Liver (tissue), 7 donors: ENCODE measurements at regions not wholly inside any gene's neighbourhood (a gene's known extent, or its start where the extent isn't known, plus 50 kb on each side); places are given as distances from the start of the nearest gene placed in this dataset.

Experiments
- DNase-seq: peaks from one replicate; pipeline ENCODE4 v3.0.0-alpha.2; 2017; ENCODE audit warnings: low spot score
- H3K27ac ChIP-seq, 2 donors: one replicate each; pipeline ENCODE4 v1.7.0; 2013; ENCODE audit warnings: inconsistent platforms in 2 of 2, low read length in 2 of 2, control low read depth in 1 of 2, low read depth in 1 of 2, mild to moderate bottlenecking in 1 of 2
- H3K27me3 ChIP-seq, 4 donors: one replicate each; pipeline versions ENCODE4 v1.6.1 to v1.7.0; 2013; ENCODE audit warnings: low read length in 3 of 4, inconsistent platforms in 1 of 4, mild to moderate bottlenecking in 1 of 4, moderate library complexity in 1 of 4; ENCODE audit not compliant: control insufficient read depth in 4 of 4, insufficient read depth in 4 of 4
- H3K36me3 ChIP-seq, 4 donors: one replicate each; pipeline versions ENCODE4 v1.6.1 to v1.7.0; 2013; ENCODE audit warnings: low read length in 3 of 4, mild to moderate bottlenecking in 3 of 4, low read depth in 1 of 4, moderate library complexity in 1 of 4; ENCODE audit not compliant: control insufficient read depth in 4 of 4, insufficient read depth in 3 of 4
- H3K4me1 ChIP-seq, 4 donors: one replicate each; pipeline versions ENCODE4 v1.6.1 to v1.7.0; 2013; ENCODE audit warnings: low read length in 3 of 4, mild to moderate bottlenecking in 3 of 4, moderate library complexity in 1 of 4; ENCODE audit not compliant: control insufficient read depth in 4 of 4, insufficient read depth in 4 of 4
- H3K4me3 ChIP-seq, 3 donors: one replicate each; pipeline versions ENCODE4 v1.6.1 to v1.7.0; 2013; ENCODE audit warnings: low read length in 3 of 3, control low read depth in 1 of 3, low read depth in 1 of 3, mild to moderate bottlenecking in 1 of 3
- H3K9ac ChIP-seq, 2 donors: one replicate each; pipeline ENCODE4 v1.7.0; 2013; ENCODE audit warnings: low read length in 2 of 2, mild to moderate bottlenecking in 2 of 2, moderate library complexity in 2 of 2, control low read depth in 1 of 2, low read depth in 1 of 2
- H3K9me3 ChIP-seq, 4 donors: one replicate each; pipeline versions ENCODE4 v1.6.1 to v1.7.0; 2013; ENCODE audit warnings: low read length in 3 of 4; ENCODE audit not compliant: control insufficient read depth in 4 of 4
- EGR1 ChIP-seq, 2 donors: IDR thresholded peaks; 2 replicates each; pipeline ENCODE4 v1.6.1; 2016 to 2018; ENCODE audit warnings: antibody characterized with exemption in 2 of 2, low read depth in 2 of 2
- FOXA1 ChIP-seq: IDR thresholded peaks from 2 replicates; pipeline ENCODE4 v1.6.1; 2016; ENCODE audit warnings: antibody characterized with exemption
- FOXA2 ChIP-seq: IDR thresholded peaks from 2 replicates; pipeline ENCODE4 v1.6.1; 2016; ENCODE audit warnings: antibody characterized with exemption
- GABPA ChIP-seq, 2 donors: IDR thresholded peaks in 1 of 2; conservative IDR thresholded peaks in 1 of 2; 2 replicates each; pipeline ENCODE4 v1.6.1; 2016; ENCODE audit warnings: antibody characterized with exemption in 2 of 2, mild to moderate bottlenecking in 1 of 2, moderate library complexity in 1 of 2
- HNF4A ChIP-seq, 2 donors: conservative IDR thresholded peaks; 2 replicates each; pipeline ENCODE4 v1.6.1; 2016; ENCODE audit warnings: antibody characterized with exemption in 2 of 2, mild to moderate bottlenecking in 2 of 2
- HNF4G ChIP-seq: IDR thresholded peaks from 2 replicates; pipeline ENCODE4 v1.6.1; 2016; ENCODE audit warnings: antibody characterized with exemption
- JUND ChIP-seq, 2 donors: IDR thresholded peaks; 2 replicates each; pipeline ENCODE4 v1.6.1; 2016; ENCODE audit warnings: antibody characterized with exemption in 2 of 2
- RAD21 ChIP-seq, 2 donors: IDR thresholded peaks; 2 replicates each; pipeline ENCODE4 v1.6.1; 2016; ENCODE audit warnings: antibody characterized with exemption in 2 of 2, mild to moderate bottlenecking in 2 of 2
- SP1 ChIP-seq: IDR thresholded peaks from 2 replicates; pipeline ENCODE4 v1.6.1; 2018; ENCODE audit warnings: antibody characterized with exemption, mild to moderate bottlenecking
- TAF1 ChIP-seq: conservative IDR thresholded peaks from 2 replicates; pipeline ENCODE4 v1.6.1; 2016; ENCODE audit warnings: antibody characterized with exemption, mild to moderate bottlenecking
- YY1 ChIP-seq: IDR thresholded peaks from 2 replicates; pipeline ENCODE4 v1.6.1; 2016; ENCODE audit warnings: antibody characterized with exemption, mild to moderate bottlenecking
- WGBS: extraction: QIAGEN DNeasy Blood & Tissue Kit; methylation state at CpG from one replicate; pipeline ENCODE4 v1.1.7; 2013; 5-methylcytosine and 5-hydroxymethylcytosine counted together
- TF ChIP-seq, protein P1 (sequence below): IDR thresholded peaks from 2 replicates; pipeline ENCODE4 v1.6.1; 2016; ENCODE audit warnings: antibody characterized with exemption
- TF ChIP-seq, protein P2 (sequence below): IDR thresholded peaks from 2 replicates; pipeline ENCODE4 v1.6.1; 2016; ENCODE audit warnings: antibody characterized with exemption
- TF ChIP-seq, protein P3 (sequence below): IDR thresholded peaks from 2 replicates; pipeline ENCODE4 v1.6.1; 2016; ENCODE audit warnings: antibody characterized with exemption, mild to moderate bottlenecking
- TF ChIP-seq, protein P4 (sequence below): IDR thresholded peaks from 2 replicates; pipeline ENCODE4 v1.6.1; 2016; ENCODE audit warnings: antibody characterized with exemption
- donor health status: healthy.
- donor health status: healthy.
- donor health status: healthy.
- donor health status: healthy.

DNA sequence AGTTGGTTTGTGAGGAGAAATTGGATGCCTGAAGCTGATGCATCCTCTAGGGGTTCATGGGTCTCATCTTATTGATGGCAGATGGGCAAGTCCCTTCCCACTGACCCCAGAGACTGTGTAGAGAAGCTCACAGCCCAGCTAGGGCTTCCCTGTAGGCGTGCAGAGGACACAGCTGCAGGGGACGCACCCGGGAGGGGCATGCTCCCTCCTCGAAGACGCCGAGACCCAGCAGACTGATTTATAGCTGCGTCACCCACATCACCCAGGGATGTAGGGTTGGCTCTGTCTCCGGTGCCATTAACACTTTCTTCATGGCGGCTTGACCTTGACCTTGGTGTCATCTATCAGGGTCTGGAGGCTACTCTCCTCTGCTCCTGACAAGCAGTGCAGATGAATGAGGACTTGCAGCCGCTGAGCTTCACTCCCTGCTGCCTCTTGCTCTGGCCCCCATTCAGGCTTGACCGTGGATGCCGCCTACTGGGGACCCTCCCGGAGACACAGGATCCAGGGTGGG is 549.7 kb downstream of the TCERG1L start:
- H3K27ac ChIP-seq: no peak overlapping the region
- H3K36me3 ChIP-seq: no peaks in the 10 kb centered on the region
- H3K27me3 ChIP-seq: no peaks in the 10 kb centered on the region
- TF ChIP-seq, protein P1, sequence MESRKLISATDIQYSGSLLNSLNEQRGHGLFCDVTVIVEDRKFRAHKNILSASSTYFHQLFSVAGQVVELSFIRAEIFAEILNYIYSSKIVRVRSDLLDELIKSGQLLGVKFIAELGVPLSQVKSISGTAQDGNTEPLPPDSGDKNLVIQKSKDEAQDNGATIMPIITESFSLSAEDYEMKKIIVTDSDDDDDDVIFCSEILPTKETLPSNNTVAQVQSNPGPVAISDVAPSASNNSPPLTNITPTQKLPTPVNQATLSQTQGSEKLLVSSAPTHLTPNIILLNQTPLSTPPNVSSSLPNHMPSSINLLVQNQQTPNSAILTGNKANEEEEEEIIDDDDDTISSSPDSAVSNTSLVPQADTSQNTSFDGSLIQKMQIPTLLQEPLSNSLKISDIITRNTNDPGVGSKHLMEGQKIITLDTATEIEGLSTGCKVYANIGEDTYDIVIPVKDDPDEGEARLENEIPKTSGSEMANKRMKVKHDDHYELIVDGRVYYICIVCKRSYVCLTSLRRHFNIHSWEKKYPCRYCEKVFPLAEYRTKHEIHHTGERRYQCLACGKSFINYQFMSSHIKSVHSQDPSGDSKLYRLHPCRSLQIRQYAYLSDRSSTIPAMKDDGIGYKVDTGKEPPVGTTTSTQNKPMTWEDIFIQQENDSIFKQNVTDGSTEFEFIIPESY: no peak
- TF ChIP-seq, protein P2, sequence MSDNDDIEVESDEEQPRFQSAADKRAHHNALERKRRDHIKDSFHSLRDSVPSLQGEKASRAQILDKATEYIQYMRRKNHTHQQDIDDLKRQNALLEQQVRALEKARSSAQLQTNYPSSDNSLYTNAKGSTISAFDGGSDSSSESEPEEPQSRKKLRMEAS: no peak
- TF ChIP-seq GABPA (IDR thresholded peaks at IDR 0.05 in 1 of 2, conservative IDR thresholded peaks at IDR 0.05 in 1 of 2): no peak
- TF ChIP-seq, protein P3, sequence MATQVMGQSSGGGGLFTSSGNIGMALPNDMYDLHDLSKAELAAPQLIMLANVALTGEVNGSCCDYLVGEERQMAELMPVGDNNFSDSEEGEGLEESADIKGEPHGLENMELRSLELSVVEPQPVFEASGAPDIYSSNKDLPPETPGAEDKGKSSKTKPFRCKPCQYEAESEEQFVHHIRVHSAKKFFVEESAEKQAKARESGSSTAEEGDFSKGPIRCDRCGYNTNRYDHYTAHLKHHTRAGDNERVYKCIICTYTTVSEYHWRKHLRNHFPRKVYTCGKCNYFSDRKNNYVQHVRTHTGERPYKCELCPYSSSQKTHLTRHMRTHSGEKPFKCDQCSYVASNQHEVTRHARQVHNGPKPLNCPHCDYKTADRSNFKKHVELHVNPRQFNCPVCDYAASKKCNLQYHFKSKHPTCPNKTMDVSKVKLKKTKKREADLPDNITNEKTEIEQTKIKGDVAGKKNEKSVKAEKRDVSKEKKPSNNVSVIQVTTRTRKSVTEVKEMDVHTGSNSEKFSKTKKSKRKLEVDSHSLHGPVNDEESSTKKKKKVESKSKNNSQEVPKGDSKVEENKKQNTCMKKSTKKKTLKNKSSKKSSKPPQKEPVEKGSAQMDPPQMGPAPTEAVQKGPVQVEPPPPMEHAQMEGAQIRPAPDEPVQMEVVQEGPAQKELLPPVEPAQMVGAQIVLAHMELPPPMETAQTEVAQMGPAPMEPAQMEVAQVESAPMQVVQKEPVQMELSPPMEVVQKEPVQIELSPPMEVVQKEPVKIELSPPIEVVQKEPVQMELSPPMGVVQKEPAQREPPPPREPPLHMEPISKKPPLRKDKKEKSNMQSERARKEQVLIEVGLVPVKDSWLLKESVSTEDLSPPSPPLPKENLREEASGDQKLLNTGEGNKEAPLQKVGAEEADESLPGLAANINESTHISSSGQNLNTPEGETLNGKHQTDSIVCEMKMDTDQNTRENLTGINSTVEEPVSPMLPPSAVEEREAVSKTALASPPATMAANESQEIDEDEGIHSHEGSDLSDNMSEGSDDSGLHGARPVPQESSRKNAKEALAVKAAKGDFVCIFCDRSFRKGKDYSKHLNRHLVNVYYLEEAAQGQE: no peak
- TF ChIP-seq FOXA2: no peak
- TF ChIP-seq SP1: no peak
- TF ChIP-seq, protein P4, sequence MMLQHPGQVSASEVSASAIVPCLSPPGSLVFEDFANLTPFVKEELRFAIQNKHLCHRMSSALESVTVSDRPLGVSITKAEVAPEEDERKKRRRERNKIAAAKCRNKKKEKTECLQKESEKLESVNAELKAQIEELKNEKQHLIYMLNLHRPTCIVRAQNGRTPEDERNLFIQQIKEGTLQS: no peak
- no peak for TF ChIP-seq TAF1
- TF ChIP-seq YY1: no peak
- 77% methylated on average over 13 of the region's 13 CpGs for WGBS
- no peak overlapping the region for H3K9ac ChIP-seq
- H3K4me1 ChIP-seq: no peaks in the 10 kb centered on the region
- H3K9me3 ChIP-seq: no peaks in the 10 kb centered on the region
- no peak overlapping the region for H3K4me3 ChIP-seq
- no peak for DNase-seq

DNA sequence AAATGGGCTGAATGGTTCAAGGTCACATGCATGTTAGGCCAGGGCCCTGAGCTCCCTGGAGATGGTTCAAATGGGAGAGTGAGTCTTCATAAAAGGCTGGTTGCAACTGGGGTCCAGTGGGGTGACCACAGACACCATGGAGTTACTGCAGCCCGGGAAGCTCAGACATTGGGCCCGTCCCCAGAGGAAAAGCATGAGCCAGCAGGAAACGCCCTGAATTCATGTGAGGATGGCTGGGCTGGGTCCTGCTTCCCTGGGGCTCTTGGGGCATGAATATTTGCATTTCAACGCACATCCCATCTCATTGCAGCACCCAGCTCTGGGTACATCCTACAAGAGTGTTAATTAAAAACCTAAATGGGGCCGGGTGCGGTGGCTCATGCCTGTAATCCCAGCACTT is 549.0 kb downstream of the TCERG1L start:
- TF ChIP-seq TAF1 (no peak), YY1 (no peak), RAD21 (IDR thresholded peaks at IDR 0.05) (no peak), FOXA1 (no peak), HNF4A (conservative IDR thresholded peaks at IDR 0.05) (no peak), JUND (IDR thresholded peaks at IDR 0.05) (no peak), HNF4G (no peak), EGR1 (IDR thresholded peaks at IDR 0.05; ENCODE audit: low read depth in 2 of 2) (no peak)
- TF ChIP-seq, protein P2: no peak
- TF ChIP-seq, protein P4: no peak
- TF ChIP-seq, protein P3: no peak
- TF ChIP-seq, protein P1: no peak
- Histone ChIP-seq H3K9ac (no peak overlapping the region), H3K27ac (no peak overlapping the region), H3K27me3 (no peaks in the 10 kb centered on the region), H3K4me1 (no peaks in the 10 kb centered on the region), H3K36me3 (no peaks in the 10 kb centered on the region), H3K4me3 (no peak overlapping the region), H3K9me3 (peaks cover 0 to 6% (median 0%) of the 10 kb centered on the region in 4 donors)
- 65% methylated on average over 6 of the region's 6 CpGs for WGBS
- DNase-seq: no peak
